Vagina (tissue), 2 donors: ENCODE measurements at regions not wholly inside any gene's neighbourhood (a gene's known extent, or its start where the extent isn't known, plus 50 kb on each side); places are given as distances from the start of the nearest gene placed in this dataset.
"Not testable (repeated sequence)": the region's sequence is repeated elsewhere in the genome, so short reads cannot be mapped to it uniquely, and the experiment has no call there.

Source experiments
- DNase-seq, 2 donors: peaks; one replicate each; pipeline ENCODE4 v3.0.0-alpha.2; 2017; ENCODE audit errors: extremely low spot score in 2 of 2
- H3K27ac ChIP-seq: fragments of 200-600 bp; sonication (generic); one replicate; pipeline ENCODE4 v1.5.1; 2019
- H3K27me3 ChIP-seq: fragments of 200-600 bp; sonication (generic); one replicate; pipeline ENCODE4 v1.5.1; 2019
- H3K36me3 ChIP-seq, 2 donors: fragments of 200-600 bp; sonication (generic); one replicate each; pipeline ENCODE4 v1.5.1; 2017 to 2019
- H3K4me1 ChIP-seq: fragments of 200-600 bp; sonication (generic); one replicate; pipeline ENCODE4 v1.5.1; 2019
- H3K4me3 ChIP-seq, 2 donors: fragments of 200-600 bp; sonication (generic); 1 replicate in 1 of 2; 2 replicates in 1 of 2; pipeline ENCODE4 v1.5.1; 2016 to 2019
- H3K9me3 ChIP-seq: fragments of 200-600 bp; sonication (generic); one replicate; pipeline ENCODE4 v1.5.1; 2019
- POLR2A ChIP-seq, 2 donors: fragments of 450-650 bp; IDR thresholded peaks; one replicate each; pipeline ENCODE4 v1.6.1; 2017; ENCODE audit warnings: antibody characterized with exemption in 2 of 2, mild to moderate bottlenecking in 2 of 2, moderate library complexity in 2 of 2
- POLR2AphosphoS5 ChIP-seq, 2 donors: sonication (generic); formaldehyde crosslinking; IDR thresholded peaks; one replicate each; pipeline ENCODE4 v1.9.0; 2017; ENCODE audit warnings: antibody characterized with exemption in 2 of 2, mild to moderate bottlenecking in 2 of 2, low read depth in 1 of 2; ENCODE audit not compliant: insufficient read depth in 1 of 2
- intact Hi-C: fragments of 100-400 bp; cut with DNase I; formaldehyde crosslinking; loops from one replicate; pipeline ENCODE4 v1.15.1; 2023
- TF ChIP-seq, protein P1 (sequence below), 3 experiments: fragments of 450-650 bp in 2 of 3; fragments of 200-600 bp in 1 of 3; sonication (generic) in 1 of 3; IDR thresholded peaks; one replicate each; pipeline ENCODE4 v1.5.1; 2017 to 2019; ENCODE audit warnings: antibody characterized with exemption in 3 of 3, mild to moderate bottlenecking in 2 of 3, moderate library complexity in 2 of 3

DNA sequence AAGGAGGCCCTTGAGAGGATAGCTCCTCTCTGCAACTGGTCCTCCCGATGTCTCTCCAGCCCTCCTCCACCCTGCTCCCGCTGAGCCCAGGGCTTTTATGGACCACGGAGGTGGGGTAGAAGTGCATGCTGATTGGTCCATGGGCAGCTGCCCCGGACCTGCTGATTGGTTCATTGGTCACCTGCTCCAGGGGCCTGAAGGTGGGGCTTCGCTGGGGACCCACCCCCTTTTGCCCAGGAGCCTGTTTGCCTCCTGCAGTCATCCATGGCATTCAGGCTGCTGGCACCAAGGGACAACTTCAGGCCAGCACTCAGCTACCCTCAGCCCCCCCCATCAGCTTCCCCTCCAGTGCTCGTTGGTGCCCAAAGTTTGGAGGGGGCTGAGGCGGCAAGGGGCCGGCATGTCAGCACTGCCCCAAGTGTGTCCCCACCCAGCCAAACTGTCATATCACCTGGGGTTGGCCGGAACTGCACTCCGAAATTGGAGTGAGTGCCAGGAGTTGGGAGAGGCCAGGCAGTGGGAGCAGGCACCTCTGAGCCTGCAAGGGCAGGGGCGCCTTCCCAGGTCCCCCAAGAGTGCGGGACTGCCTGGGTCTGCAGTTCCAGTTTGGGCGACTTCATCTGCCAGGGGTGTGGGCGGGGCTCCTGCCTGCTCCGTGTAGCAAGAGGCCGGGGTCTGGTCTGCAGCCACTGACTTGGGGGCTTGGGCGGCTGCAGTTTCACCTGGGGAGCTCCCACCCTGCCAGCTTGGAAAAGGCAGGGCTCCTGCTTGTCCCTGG, 288.9 kb downstream of the RDH14 start:
- Histone ChIP-seq H3K27me3 (no peaks in the 10 kb centered on the region), H3K4me3 (no peak overlapping the region), H3K27ac (no peak overlapping the region), H3K9me3 (no peaks in the 10 kb centered on the region), H3K36me3 (no peaks in the 10 kb centered on the region), H3K4me1 (no peaks in the 10 kb centered on the region)
- DNase-seq = no peak
- TF ChIP-seq POLR2A (IDR thresholded peaks at IDR 0.05) (no peak), POLR2AphosphoS5 (IDR thresholded peaks at IDR 0.05; ENCODE audit: insufficient read depth in 1 of 2, low read depth in 1 of 2) (no peak)
- TF ChIP-seq, protein P1, sequence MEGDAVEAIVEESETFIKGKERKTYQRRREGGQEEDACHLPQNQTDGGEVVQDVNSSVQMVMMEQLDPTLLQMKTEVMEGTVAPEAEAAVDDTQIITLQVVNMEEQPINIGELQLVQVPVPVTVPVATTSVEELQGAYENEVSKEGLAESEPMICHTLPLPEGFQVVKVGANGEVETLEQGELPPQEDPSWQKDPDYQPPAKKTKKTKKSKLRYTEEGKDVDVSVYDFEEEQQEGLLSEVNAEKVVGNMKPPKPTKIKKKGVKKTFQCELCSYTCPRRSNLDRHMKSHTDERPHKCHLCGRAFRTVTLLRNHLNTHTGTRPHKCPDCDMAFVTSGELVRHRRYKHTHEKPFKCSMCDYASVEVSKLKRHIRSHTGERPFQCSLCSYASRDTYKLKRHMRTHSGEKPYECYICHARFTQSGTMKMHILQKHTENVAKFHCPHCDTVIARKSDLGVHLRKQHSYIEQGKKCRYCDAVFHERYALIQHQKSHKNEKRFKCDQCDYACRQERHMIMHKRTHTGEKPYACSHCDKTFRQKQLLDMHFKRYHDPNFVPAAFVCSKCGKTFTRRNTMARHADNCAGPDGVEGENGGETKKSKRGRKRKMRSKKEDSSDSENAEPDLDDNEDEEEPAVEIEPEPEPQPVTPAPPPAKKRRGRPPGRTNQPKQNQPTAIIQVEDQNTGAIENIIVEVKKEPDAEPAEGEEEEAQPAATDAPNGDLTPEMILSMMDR (IDR thresholded peaks at IDR 0.05) = no peak
- intact Hi-C loops = no loop called here

DNA sequence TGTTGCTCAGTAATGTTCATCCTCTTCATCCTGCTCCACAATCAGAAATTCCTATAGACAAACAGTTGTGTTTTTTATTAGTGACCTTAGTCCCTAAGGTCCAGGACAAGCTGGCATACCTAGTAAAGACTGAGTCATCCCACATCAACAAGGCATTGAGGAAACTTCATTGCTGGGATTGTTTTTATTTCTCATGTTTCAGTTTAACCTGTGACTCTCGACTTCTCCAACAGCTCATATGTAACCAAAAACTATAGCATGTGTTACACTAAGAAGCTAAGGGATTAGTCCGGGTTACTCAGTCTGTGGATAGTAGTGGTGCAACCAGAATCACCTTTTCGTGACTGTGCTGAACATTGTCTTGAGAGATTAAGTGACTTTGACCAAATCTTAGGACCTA, 292.1 kb downstream of the RDH14 start:
- H3K9me3 ChIP-seq = no peaks in the 10 kb centered on the region
- intact Hi-C loops = no loop called here
- TF ChIP-seq, protein P1 (IDR thresholded peaks at IDR 0.05) = no peak
- TF ChIP-seq POLR2A (IDR thresholded peaks at IDR 0.05) = no peak
- TF ChIP-seq POLR2AphosphoS5 (IDR thresholded peaks at IDR 0.05; ENCODE audit: insufficient read depth in 1 of 2, low read depth in 1 of 2) = no peak
- H3K27me3 ChIP-seq = no peaks in the 10 kb centered on the region
- no peak overlapping the region for H3K4me3 ChIP-seq
- H3K36me3 ChIP-seq = no peaks in the 10 kb centered on the region
- no peaks in the 10 kb centered on the region for H3K4me1 ChIP-seq
- no peak overlapping the region for H3K27ac ChIP-seq
- no peak for DNase-seq

DNA sequence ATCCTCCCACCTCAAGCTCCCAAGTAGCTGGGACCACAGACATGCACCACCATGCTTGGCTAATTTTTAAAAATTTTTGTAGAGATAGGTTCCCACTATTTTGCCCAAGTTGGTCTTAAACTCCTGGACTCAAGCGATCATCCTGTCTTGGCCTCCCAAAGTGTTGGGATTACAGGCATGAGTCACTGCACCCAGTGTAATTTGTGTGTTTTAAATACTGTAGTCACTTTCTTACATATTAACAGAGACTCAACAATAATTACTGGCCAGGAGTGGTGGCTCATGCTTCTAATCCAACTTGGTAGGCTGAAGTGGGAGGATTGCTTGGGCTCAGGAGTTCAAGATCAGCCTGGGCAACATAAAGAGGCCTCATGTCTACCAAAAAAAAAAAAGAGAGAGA, 293.0 kb downstream of the RDH14 start:
- Histone ChIP-seq H3K27me3 (no peaks in the 10 kb centered on the region), H3K9me3 (no peaks in the 10 kb centered on the region), H3K4me3 (no peak overlapping the region), H3K27ac (no peak overlapping the region), H3K36me3 (no peaks in the 10 kb centered on the region), H3K4me1 (no peaks in the 10 kb centered on the region)
- no peak for TF ChIP-seq POLR2AphosphoS5 (IDR thresholded peaks at IDR 0.05; ENCODE audit: insufficient read depth in 1 of 2, low read depth in 1 of 2)
- TF ChIP-seq, protein P1 (IDR thresholded peaks at IDR 0.05) = no peak
- TF ChIP-seq POLR2A (IDR thresholded peaks at IDR 0.05) = no peak
- intact Hi-C loops = no loop called here
- no peak for DNase-seq

DNA sequence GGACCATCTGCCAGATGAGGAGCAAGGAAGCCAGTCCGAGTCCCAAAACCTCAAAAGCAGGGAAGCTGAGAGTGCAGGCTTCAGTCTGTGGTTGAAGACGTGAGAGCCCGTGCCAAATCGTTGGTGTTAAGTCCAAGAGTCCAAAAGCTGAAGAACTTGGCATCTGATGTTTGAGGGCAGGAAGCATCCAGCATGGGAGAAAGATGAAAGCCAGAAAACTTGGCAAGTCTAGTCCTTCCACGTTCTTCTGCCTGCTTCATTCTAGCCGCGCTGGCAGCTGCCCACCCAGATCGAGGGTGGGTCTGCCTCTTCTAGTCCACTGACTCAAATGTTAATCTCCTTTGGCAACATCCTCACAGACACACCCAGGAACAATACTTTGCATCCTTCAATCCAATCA, 293.8 kb downstream of the RDH14 start:
- H3K9me3 ChIP-seq, H3K4me1 ChIP-seq, H3K27ac ChIP-seq, H3K36me3 ChIP-seq, H3K4me3 ChIP-seq, H3K27me3 ChIP-seq, intact Hi-C loops, DNase-seq: not testable (repeated sequence)

DNA sequence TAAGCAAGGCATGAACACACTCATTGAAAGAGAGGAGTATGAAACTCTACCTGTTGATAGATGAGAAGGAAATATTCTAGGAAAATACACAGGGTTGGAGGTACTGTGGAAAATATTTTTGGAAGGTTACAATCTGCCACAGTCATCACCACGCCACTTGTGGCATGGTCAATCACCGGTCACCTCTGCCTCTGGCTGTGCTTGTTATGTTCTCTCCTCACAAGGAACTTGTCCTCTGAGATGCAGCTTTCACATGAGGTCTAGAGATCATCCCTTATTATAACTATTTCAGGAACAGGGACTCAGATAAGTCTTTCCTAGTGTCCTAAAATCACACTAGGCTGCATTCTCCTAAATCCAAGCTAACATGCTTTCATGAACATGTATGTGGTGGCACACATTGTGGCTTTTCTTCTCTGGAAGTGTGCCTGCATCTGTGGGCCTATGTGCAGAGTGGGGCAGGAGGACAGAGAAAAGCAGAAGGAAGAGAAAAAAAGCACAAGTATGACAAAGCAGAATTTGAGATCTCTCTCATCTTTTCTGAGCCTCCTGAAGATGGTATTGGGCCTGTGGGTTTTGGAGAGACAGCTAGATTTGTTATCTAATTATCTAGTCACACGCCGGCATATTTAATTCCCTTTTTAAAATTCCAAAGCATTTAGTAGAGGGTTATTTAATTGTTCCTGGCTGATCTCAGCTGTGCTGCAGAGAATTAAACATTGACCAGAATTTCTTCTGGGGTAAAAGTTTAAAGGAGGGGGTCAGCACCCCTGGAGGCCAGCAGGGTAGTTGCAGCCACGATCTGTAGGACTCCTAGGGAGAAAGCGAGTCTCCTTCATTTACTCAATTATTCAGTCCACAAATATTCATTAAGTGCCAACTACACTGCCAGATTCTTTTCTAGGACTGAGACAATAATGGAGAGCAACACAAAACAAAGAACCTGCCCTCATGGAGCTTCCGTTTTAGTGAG, 294.6 kb downstream of the RDH14 start:
- intact Hi-C loops = no loop called here
- TF ChIP-seq POLR2AphosphoS5 (IDR thresholded peaks at IDR 0.05; ENCODE audit: insufficient read depth in 1 of 2, low read depth in 1 of 2) (no peak), POLR2A (IDR thresholded peaks at IDR 0.05) (no peak)
- TF ChIP-seq, protein P1 (IDR thresholded peaks at IDR 0.05) = no peak
- Histone ChIP-seq H3K36me3 (no peaks in the 10 kb centered on the region), H3K9me3 (no peaks in the 10 kb centered on the region), H3K4me3 (no peak overlapping the region), H3K4me1 (no peaks in the 10 kb centered on the region), H3K27me3 (no peaks in the 10 kb centered on the region), H3K27ac (no peak overlapping the region)
- no peak for DNase-seq
